Nephron (organoid): ENCODE measurements at regions not wholly inside any gene's neighbourhood (a gene's known extent, or its start where the extent isn't known, plus 50 kb on each side); places are given as distances from the start of the nearest gene placed in this dataset.
"Not testable (repeated sequence)": the region's sequence is repeated elsewhere in the genome, so short reads cannot be mapped to it uniquely, and the experiment has no call there.

Source experiments
- H3K27ac Mint-ChIP-seq, 3 experiments: 2 replicates each; pipeline ENCODE4 v1.8.0; 2020; ENCODE audit warnings: mixed read lengths in 3 of 3, mild to moderate bottlenecking in 2 of 3, moderate library complexity in 1 of 3
- H3K27me3 Mint-ChIP-seq: 2 replicates; pipeline ENCODE4 v1.8.0; 2021; ENCODE audit warnings: low read depth, mild to moderate bottlenecking, moderate library complexity, mixed read lengths
- H3K36me3 Mint-ChIP-seq: 2 replicates; pipeline ENCODE4 v1.8.0; 2020; ENCODE audit warnings: low read depth, mixed read lengths
- H3K4me1 Mint-ChIP-seq: 2 replicates; pipeline ENCODE4 v1.8.0; 2020; ENCODE audit warnings: mixed read lengths
- H3K4me3 Mint-ChIP-seq, 3 experiments: 2 replicates each; pipeline ENCODE4 v1.8.0; 2020; ENCODE audit warnings: mild to moderate bottlenecking in 3 of 3, mixed read lengths in 3 of 3, moderate library complexity in 2 of 3
- H3K9me3 Mint-ChIP-seq: 2 replicates; pipeline ENCODE4 v1.8.0; 2020; ENCODE audit warnings: mixed read lengths
- TF ChIP-seq, protein P1 (sequence below), 3 experiments: fragments of 200-600 bp; sonication (generic); IDR thresholded peaks; one replicate each; pipeline ENCODE4 v1.5.0; 2021; ENCODE audit warnings: antibody characterized with exemption in 3 of 3; ENCODE audit not compliant: unreplicated experiment in 3 of 3

DNA sequence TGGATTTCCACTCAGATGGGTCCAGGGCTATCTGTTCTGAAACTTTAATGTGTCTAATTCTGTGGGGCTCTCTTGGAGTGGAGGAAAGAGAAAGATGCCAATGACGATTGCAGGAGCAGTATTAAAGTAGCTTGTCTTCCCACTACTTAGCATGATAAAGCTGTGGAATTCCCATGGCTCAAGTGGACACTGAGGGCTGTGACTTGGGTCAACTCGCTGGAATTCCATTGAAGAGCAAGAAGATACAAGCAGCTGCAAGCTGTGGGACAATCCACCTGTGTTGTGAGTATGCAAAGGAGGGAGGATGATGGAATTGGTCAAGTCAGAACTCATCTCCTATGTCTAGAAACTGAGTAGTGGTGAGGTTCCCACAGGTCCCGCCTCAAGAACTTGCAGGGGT is 154.2 kb upstream of the MINDY3 start:
- Mint-ChIP-seq H3K4me3 (no peak overlapping the region), H3K4me1 (no peaks in the 10 kb centered on the region), H3K9me3 (peaks cover 12% of the 10 kb centered on the region), H3K27me3 (no peaks in the 10 kb centered on the region), H3K36me3 (no peaks in the 10 kb centered on the region), H3K27ac (no peak overlapping the region)
- TF ChIP-seq, protein P1, sequence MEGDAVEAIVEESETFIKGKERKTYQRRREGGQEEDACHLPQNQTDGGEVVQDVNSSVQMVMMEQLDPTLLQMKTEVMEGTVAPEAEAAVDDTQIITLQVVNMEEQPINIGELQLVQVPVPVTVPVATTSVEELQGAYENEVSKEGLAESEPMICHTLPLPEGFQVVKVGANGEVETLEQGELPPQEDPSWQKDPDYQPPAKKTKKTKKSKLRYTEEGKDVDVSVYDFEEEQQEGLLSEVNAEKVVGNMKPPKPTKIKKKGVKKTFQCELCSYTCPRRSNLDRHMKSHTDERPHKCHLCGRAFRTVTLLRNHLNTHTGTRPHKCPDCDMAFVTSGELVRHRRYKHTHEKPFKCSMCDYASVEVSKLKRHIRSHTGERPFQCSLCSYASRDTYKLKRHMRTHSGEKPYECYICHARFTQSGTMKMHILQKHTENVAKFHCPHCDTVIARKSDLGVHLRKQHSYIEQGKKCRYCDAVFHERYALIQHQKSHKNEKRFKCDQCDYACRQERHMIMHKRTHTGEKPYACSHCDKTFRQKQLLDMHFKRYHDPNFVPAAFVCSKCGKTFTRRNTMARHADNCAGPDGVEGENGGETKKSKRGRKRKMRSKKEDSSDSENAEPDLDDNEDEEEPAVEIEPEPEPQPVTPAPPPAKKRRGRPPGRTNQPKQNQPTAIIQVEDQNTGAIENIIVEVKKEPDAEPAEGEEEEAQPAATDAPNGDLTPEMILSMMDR (IDR thresholded peaks at IDR 0.05; ENCODE audit: unreplicated experiment in 3 of 3): no peak

DNA sequence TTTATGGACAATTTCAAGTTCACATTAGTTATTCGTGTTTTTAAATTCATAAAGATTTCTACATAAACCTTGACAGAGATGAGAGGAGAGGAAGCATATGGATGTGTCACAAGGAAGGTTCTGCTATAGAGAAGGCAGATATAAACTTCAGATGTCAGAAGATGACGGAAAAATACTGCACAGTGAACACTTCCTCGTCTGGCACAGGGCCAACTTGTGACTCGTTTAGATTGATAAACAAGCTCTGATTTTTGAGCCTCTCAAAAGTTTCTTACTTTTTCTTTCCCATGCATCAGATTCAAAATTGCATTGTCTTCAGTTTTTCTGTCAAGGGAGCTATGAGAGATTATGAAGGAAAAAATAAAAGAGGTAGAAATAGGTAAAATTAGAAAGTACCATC is 156.4 kb upstream of the MINDY3 start:
- Mint-ChIP-seq H3K9me3 (peaks cover 26% of the 10 kb centered on the region), H3K4me1 (no peaks in the 10 kb centered on the region), H3K36me3 (no peaks in the 10 kb centered on the region), H3K27ac (no peak overlapping the region), H3K27me3 (no peaks in the 10 kb centered on the region), H3K4me3 (no peak overlapping the region)
- TF ChIP-seq, protein P1 (IDR thresholded peaks at IDR 0.05; ENCODE audit: unreplicated experiment in 3 of 3): no peak

DNA sequence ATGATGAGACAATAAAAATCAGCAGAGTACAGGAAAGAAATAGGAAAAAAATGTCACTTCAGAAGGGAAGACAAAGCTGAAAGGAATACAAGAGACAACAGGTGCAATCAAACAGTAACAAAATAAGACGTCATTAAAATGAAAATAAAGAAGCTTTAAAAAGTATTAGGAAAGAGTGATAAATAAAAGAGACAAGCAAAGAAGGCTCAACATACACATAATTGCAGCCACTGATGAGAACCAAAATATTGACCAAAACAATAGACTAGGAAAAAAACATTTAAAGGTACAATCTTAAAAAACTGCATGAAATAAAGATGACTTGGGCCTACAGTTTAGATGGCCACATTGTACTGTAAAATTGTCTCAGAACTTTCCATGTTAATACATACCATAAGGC is 160.5 kb upstream of the MINDY3 start:
- TF ChIP-seq, protein P1 (IDR thresholded peaks at IDR 0.05; ENCODE audit: unreplicated experiment in 3 of 3): no peak
- Mint-ChIP-seq H3K27me3 (no peaks in the 10 kb centered on the region), H3K27ac (no peak overlapping the region), H3K36me3 (no peaks in the 10 kb centered on the region), H3K9me3 (peaks cover 28% of the 10 kb centered on the region), H3K4me1 (no peaks in the 10 kb centered on the region), H3K4me3 (no peak overlapping the region)

DNA sequence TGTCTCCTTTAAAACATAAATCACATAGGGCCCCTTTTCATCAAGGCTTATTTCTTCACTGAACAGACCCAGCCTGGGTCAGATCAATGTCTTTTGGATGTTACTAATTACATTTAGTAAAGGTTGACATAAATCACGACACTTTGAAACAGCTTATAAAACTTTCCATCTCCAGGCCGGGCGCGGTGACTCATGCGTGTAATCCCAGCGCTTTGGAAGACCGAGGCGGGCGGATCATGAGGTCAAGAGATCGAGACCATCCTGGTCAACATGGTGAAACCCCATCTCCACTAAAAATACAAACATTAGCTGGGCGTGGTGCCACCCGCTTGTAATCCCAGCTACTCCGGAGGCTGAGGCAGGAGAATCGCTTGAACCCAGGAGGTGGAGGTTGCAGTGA is 166.5 kb upstream of the MINDY3 start:
- not testable (repeated sequence) for H3K27me3 Mint-ChIP-seq

DNA sequence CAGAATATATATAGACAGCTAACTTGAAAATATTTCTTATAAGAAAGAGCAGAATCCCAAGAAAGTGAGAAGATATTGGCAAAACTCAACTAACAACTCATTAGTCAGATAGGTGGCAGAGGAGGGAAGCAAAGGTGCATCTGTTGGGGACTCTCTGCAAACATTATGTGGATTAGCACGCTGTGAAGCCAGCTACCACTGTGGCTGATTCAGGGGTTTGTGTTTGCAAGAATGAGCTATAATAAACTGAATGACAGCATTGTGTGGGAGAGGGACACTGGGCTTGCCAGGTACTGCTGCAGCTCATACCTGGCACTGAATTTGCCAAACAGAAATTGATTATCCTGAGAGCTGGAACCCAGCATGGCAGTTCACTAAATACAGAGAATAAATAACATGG is 170.3 kb upstream of the MINDY3 start:
- peaks cover 5% of the 10 kb centered on the region for H3K9me3 Mint-ChIP-seq

More for the DNA sequence above, 166.5 kb upstream of the MINDY3 start:
- H3K27ac Mint-ChIP-seq, H3K4me3 Mint-ChIP-seq, H3K9me3 Mint-ChIP-seq, H3K36me3 Mint-ChIP-seq, H3K4me1 Mint-ChIP-seq: not testable (repeated sequence)

DNA sequence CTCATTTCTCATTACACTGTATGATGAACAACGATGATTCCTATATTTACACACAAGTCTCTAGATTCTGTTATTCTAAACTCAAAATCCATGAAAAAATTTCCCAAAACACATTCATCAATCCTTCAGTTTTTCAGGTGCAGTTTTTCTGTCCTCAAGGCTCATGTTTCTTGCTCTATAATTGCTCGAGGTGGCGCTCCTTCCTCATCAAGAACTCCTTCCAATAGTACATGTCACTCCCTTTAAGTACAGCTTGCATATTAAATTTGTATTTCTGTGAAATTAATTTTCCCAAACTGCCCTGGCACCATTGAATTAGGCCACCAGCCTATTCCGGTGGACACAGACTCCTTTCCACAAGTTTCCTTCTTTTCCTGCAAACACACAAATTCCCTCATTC is 188.7 kb upstream of the MINDY3 start:
- no peaks in the 10 kb centered on the region for H3K27me3 Mint-ChIP-seq
- H3K4me1 Mint-ChIP-seq: no peaks in the 10 kb centered on the region
- H3K4me3 Mint-ChIP-seq: no peak overlapping the region
- H3K36me3 Mint-ChIP-seq: no peaks in the 10 kb centered on the region
- H3K27ac Mint-ChIP-seq: no peak overlapping the region
- no peaks in the 10 kb centered on the region for H3K9me3 Mint-ChIP-seq
- TF ChIP-seq, protein P1 (IDR thresholded peaks at IDR 0.05; ENCODE audit: unreplicated experiment in 3 of 3): no peak

More for the DNA sequence above, 170.3 kb upstream of the MINDY3 start:
- Mint-ChIP-seq H3K27ac (no peak overlapping the region), H3K36me3 (no peaks in the 10 kb centered on the region), H3K4me1 (no peaks in the 10 kb centered on the region), H3K27me3 (peaks cover 7% of the 10 kb centered on the region), H3K4me3 (no peak overlapping the region)
- TF ChIP-seq, protein P1 (IDR thresholded peaks at IDR 0.05; ENCODE audit: unreplicated experiment in 3 of 3): no peak
